NCI-H774 (cell line): ENCODE measurements at regions not wholly inside any gene's neighbourhood (a gene's known extent, or its start where the extent isn't known, plus 50 kb on each side); places are given as distances from the start of the nearest gene placed in this dataset.
A peak's percentile ranks its signal among the peaks of the same experiment; 100 is the strongest.

Experiments
- DNase-seq: peaks from one replicate; lab custom pipeline; 2025; lab: John Stamatoyannopoulos, UW

DNA sequence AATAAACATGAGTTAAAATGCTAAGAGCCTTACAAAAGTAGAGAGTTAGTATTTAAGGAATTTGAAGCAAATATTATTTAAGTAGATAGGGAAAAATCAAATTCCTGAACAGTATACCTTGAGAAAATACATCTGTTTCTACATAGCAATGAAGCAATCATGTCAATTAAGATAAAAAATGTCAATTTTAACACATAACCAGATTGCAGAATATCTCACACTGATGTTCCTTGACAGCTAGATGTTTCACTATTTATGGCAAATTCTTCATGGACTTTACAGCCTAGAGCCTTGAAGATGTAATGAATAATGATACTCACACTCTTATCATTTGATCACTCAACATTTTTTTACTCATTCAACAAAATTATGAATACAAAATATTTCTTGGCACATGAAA is 708.2 kb upstream of the PTPRD start:
- DNase-seq = no peak

DNA sequence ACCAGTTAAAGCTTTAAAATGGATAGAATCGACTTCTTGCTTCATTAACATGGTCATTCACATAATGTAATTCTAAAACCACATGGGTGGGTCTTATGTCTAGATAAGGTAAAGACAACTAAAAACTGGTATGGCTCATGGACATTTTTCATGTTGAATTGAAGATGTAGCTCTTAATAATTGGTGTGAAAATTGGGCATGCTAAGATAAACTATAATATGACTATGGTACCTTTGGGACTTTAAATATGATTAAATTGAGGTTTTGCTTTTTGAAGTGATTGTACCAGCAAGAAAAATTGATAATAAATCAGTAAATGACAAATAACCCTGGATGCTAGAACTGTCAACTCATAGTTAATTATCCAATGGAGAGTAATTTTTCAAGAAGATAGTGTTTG is 710.7 kb upstream of the PTPRD start:
- no peak for DNase-seq

DNA sequence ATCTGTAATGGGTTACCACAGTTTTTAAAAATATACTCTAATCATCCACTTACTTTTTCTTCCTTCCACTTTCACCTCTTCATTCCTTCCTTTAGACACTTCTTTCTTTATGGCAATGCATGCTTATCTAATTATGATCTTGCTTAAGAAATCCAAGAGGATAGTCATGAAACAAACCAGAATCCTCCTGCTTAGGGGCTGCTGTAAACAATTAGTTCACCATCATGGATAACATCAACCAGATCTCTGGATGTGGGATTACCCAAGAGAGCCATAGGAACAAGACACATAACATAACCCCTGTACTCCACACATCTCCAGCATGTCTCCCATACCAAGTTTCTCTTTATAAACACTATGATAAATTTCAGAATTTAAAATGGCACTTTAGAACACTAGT is 713.4 kb upstream of the PTPRD start:
- no peak for DNase-seq

DNA sequence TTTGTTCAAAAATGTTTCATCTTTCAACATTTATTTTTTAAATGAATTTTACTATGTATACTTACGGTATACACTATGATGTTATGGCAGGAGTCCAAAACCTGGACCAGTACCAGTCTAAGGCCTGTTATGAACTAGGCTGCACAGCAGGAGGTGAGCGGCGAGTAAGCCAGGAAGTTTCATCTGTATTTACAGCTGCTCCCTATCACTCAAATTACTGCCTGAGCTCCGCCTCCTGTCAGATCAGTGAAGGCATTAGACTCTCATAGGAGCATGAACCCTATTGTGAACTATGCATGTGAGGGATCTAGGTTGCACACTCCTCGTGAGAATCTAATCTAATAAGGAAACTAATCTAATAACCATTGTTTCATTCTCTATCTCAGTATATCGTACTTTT is 715.5 kb upstream of the PTPRD start:
- no peak for DNase-seq

DNA sequence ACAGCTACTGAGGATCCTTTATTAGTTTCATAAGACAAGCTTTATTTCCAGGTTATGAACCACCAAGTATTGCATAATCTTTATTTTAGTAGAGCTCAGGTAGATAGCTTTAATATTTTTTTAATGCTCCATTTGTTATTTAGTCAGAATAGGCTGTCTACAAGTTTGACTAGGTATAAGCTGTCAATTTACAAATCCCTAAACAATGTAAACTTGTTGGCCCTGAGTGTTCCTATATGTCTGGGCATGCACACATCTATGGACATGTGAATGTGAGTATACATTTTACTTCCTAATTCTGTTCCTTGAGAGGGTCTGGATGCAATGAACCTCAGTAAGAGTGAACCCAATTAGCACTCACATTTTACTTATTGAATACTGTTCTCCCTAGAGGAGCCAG is 722.2 kb upstream of the PTPRD start:
- no peak for DNase-seq

DNA sequence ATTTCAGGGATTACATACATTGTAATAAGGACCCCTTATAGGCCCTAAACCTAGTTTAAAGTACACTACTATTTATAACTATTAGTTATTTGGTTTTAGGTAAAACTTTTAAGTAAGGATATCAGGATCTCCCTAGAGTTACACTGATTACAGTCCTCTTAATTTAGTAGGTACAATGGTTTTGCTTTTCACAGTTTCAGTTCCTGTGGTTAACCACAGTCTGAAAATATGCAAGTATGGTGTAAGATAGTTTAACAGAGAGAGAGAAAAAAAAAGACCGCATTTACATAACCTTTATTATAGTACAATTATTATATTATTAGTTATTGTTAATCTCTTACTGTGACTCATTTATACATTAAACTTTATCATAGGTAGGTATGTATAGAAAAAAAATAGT is 725.3 kb upstream of the PTPRD start:
- no peak for DNase-seq

DNA sequence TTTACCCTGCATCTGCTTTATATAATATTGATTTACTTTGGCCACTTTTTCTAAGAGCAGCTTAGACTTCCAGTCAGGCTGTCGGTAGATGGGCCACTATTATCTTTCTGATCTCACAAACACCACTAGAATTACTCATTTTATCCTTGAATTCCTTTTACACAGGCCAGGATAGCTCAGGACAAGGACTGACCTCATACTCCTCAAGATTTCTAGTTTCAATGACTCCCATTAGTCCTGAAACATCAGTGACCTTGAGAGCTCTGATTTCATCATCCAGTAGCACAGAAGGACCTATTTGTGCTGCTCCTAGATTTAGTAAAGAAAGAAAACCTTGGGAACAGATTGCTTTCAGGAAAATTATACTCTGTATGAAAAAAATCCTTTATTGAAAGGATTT is 727.9 kb upstream of the PTPRD start:
- DNase-seq = no peak

DNA sequence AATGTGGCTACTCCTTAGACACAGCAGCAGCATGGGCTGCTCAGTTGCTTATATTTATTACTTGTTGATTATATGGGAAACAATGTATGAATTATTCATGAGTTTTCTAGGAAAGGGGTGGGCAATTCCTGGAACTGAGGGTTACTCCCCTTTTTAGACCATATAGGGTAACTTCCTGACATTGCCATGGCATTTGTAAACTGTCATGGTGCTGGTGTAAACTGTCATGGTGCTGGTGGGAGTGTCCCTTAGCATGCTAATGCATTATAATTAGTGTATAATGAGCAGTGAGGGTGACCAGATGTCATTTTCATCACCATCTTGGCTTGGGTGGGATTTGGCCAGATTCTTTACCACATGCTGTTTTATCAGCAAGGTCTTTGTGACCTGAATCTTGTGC is 734.6 kb upstream of the PTPRD start:
- DNase-seq = no peak

DNA sequence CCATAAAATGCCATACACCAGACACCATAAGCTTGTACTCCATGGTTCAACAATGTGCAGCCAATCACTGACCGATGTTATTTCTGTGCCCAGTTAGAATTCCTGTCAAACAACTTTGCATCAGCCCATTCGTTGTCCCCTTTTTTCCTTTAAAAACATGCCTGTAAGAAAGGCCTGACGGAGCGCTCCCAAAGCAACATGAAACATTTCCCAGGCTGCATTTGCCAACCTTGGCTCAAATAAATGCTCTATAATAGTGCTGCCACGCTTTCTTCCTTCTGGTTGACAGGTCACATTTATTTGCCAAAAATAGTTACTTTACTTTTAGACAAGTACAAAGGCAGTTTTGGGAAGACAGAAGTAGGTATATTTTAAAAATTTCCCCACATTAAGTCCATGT is 735.6 kb upstream of the PTPRD start:
- no peak for DNase-seq

DNA sequence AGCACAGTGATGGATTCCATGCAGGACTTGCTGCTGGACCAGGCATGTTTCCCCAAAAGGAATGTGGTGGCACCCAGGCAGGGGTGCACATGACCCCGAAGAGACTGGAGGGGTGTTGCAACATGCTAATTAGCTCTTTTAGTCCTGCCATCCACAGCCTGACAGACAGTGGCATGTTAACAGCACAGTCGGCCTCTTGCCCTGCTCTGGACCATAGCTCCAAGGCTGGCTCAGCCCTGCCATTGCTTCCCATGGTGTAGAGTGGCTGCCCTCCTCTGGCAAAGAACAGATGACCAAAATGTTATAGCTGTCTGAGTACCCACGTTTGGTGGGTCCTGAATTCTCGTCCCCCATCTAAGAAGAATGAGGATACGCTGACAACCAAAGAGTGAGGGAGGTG is 736.4 kb upstream of the PTPRD start:
- no peak for DNase-seq

DNA sequence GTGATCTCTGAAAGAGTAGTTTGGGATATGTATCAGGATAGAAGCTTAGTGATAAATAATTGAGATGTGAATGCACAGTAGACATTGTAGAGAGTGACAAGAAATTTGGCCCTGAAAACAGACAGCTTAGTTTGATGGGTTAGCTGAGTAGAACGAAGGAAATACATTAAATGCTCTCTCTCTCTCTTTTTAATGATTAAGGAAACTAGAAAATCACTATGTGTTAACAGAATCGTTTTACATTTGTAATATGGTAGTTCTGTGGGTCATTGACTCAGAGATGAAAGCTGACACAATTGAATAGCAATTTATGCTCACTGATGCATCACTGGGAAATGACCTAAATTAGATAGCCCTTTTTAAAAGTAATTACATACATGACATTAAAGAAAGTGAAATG is 739.8 kb upstream of the PTPRD start:
- DNase-seq = no peak

DNA sequence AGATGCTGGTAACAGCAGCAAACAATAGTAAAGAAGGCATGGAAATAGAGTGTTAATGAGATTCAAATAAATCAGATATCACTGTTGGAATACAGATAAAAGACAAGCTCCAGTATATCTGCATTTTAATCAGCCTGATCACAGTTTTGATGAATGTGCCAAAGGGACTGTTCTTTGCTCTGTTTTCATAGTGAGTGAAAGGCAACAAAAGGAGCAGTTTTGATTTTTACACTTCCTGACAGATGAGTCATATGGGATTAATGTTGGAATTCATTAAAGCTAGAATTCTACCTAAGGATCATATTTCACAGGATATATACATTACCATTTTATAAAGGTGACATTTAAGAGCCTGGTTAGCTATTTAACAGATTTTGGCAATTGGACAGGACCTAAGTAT is 743.3 kb upstream of the PTPRD start:
- no peak for DNase-seq

DNA sequence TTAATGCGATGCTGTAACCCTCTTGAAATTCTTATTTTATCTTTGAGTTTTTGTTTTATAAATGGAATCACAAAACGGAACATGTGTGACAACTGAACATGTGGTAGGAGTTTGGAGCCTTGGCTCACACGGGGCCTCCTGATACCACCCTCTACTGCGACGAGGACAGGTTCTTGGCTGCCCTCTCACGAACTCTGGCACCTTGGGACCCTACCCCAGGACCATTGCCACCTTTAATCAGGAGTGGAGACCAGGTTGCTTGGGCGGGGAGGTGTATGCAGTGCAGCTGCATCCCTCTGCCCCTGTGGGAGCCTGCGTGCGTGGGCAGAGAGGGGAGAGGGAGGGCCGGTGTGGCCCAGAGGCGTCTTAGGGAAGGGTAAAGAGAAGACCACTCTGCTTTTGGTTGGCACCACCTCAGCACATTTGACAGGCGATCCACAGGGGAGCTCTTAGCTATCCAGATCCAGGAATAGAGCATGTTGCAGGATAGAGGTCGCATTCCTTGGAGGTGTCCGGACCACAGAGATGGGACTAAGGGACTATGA is 753.9 kb upstream of the PTPRD start:
- DNase-seq = no peak

DNA sequence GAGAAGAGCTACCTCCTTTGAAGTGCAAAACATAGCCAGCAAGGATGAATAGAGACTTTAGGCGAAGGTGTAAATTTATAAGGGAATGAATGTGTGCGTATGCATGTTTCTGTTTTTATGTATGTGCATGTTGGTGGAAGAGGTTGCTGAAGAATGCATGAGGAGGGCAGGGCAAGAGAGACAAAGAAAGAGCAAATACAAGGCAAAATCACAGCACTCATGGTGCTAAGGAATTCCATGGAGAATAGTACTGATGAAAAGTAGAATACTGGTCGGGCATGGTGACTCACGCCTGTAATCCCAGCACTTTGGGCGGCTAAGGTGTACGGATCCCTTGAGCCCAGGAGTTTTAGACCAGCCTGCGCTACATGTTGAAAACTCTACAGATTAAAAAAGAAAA is 762.1 kb upstream of the PTPRD start:
- DNase-seq = no peak

DNA sequence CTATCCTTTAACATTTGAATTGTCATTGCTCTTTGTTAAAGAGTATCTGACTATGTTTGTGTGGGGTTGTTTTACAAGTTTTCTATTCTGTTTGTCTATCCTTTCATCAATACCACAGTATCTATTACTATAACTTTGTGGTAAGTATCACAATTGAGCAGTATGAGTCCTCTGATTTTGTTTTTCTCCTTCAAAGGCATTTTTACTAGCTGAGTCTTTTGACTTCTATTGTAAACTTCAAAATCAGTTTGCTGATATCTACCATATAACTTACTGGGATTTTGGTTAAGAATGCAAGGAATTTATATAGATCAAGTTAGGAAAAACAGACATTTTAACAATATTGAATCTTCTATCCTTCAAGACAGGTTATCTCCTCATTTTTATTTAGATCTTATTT is 789.8 kb upstream of the PTPRD start:
- DNase-seq = no peak

DNA sequence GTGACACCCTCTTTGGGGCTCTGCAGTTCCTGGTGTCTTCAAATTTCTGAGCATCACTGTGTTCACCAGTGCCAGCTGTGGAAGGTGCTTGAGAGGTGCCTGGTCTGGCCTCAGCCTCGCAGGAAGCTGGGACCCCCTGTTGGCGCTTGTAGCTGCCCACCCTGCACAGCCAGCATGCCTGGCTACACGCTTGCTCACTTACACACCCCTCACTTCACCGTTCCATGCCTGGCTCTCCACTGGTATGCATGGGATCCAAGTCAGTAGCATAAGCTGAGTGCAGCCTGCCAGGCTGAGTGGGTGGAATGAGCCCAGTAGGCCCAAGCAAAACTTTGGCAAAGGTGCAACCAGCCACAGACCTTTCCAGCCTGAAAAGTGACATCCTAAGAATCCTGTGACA is 801.4 kb upstream of the PTPRD start:
- DNase-seq = no peak

DNA sequence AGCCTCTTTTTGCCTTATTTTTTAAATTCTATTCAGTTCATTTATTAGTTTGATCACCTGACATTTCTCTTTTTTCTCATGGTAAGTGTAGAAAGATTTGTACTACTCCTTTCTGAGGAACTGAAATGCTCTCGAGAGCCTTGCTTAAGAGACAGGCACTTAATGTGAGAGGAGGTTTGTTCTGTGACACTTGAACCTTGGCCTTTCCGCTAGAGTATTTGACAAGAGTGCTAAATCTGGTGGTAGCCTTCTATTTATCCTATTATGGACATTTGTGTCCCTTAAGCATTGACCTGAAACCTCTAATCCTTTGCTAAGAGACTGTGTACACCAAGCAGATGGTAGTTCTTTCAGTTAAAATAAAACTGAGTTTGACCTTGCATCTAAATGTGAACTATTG is 805.0 kb upstream of the PTPRD start:
- DNase-seq = peak; percentile 13

DNA sequence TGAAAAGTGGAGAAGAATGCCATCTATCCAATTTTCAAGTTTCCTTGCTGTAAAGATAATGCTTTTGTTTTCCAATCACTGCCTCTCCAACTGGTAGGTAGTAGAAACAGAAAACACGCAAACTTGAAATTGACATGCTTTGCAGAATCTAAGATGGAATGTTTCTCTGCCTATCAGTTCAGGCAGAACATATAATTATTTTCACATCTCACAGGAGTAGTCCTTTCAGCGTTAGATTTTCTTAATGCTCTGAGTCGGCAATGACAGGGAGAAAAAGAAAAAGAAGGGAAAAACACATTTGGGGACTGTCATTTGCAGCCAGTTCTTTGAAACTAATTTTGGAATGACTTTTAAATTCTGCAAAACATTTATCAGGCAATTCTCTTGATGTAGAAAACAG is 818.7 kb upstream of the PTPRD start:
- no peak for DNase-seq

DNA sequence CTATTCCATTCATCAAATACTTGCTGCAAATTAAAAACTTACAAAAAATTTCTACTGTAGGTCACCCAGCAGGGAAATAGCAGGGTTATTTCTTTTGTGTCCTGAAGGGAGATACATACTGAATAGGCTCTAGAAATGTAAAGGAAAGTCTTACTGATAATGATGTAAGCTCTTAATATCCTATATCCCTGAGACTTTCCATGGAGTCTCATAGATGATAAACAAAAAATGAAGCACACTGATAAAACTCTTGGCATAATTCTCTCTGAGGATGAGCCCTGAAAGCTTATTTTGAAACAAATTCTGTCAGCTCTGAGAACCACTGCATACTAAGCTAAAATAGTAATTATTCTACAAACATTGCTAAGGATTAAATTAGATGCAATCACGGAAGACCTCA is 819.6 kb upstream of the PTPRD start:
- no peak for DNase-seq

DNA sequence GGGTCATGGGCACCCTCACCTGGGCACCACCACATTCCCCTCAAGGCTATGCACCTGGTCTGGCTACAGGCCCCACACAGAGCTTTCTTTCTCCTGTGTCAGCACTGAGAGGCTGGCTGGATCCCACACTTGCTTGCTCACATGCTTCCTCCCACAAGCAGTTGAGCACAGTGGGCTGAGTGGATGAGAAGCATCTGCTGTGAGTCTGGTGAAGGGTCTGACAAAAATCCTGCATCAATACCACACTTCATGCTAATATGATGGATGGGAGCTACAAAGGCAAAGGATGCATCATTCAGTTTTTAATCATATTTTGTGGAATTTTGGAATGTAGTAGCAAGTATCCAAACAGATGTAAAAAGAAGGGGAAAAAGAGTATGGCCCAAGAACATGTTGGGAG is 830.8 kb upstream of the PTPRD start:
- DNase-seq = no peak

DNA sequence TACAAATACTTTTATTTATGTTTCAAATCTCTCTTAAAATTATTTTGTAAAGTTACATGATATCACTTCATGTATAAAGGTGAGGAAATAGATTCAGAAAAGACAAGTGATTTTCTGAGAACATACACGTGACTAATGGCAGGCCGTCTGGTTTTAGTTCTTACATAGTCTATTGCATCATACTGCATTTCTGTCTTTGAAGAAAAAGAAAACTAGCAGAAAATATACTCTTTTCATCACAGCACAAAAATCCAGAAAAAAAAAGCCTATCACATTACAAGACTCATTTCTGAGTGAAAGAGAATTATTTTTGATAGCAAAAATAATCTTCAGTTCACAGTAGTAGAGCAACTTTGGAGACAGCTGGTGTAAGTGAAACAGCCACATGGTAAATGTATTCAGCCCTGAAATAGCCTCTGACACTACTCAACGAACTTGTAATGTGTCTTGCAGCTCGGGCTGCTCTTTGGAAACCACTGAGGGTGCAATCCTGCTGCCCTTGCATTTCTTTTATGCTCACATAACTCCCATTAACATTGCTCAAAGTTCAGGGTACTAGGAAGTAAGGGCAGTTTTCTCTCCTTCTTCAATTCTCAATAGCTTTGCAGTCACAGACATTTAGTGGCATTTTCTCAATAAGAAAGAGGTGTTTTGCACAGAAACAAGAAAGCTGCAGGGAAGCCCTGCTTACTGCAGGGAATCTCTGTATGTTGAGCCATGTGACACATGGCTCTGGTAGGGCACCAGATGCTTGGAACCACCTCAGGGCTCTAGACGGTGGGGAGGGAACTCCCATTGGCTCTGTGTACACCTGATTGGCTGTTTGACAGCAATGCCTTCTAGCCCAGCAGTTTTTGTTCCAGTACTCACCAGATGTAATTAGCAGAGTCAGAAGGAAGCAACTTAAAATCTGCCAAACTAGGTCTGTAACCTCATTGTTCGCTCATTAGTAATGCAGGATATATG is 845.3 kb upstream of the PTPRD start:
- DNase-seq = peak; percentile 6

DNA sequence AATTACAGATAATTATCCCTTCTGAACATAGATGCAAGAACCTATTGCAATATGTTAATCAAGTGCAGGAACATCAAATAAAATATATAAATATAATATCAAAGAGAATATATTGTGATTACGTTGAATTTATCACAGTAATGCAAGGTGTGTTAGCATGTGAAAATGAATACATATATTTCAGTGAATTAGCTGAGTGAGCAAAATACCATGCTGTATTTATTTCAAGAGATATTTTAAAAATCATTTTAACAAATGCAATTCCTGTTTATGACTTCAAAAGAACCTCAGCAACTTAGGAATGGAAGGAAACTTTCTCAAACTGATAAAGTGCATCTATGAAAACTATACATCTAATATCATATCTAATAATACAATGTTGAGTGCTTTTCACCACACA is 856.9 kb upstream of the PTPRD start:
- no peak for DNase-seq

DNA sequence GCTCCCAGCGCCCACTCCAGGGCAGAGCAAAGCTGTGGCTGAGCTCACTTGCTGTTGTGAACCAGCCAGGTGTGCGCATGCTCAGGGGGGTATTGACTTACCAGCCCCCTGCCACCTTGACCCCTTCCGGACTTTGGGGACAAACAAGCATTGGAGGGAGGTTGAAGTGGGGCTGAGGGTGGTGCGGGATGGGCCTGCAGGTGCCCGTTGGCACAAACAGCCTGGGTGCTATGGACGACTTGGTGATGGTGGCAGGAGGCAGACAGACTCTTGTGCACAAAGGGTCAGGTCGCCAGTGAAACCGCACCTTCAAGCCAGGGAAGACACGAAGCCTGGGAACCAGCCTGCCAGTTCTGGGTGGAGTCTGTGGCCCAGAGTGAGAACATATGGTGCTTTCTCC is 858.5 kb upstream of the PTPRD start:
- no peak for DNase-seq

DNA sequence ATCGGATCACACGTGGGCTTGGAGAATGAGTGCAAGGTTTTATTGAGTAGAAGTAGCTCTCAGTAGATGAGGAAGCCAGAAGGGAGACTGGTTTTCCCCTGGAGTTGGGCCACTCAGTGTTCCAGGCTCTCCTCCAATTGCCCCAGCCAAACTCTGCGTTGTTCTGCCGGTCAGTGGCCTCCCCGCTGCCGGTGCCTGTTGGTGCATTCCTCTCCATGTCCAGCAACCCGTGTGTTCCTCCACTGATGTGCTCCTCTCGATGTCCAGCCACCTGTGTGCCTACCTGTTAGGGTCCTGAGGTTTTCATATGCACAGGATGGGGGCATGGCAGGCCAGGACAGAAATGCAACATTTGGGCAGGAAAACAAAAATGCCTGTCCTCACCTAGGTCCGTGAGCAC is 888.0 kb upstream of the PTPRD start:
- no peak for DNase-seq
